Activated CD4-positive, alpha-beta T cell treated with anti-CD3 and anti-CD28 coated beads, Interleukin-2, amount 10 ng/mL, durations not matched to agents 7 days and 5 days (primary cell): ENCODE measurements at regions not wholly inside any gene's neighbourhood (a gene's known extent, or its start where the extent isn't known, plus 50 kb on each side); places are given as distances from the start of the nearest gene placed in this dataset.
A peak's percentile ranks its signal among the peaks of the same experiment; 100 is the strongest.

ENCODE experiments used
- CTCF ChIA-PET: fragments of 350-600 bp; sonication (Branson Sonifier 250); formaldehyde crosslinking; loops from one replicate; lab custom pipeline; 2021; ENCODE audit warnings: antibody characterized with exemption; lab: Charles Lee
- POLR2A ChIA-PET: fragments of 350-600 bp; sonication (Branson Sonifier 250); formaldehyde crosslinking; loops from one replicate; lab custom pipeline; 2021; ENCODE audit warnings: antibody characterized with exemption; lab: Charles Lee
- DNase-seq: peaks from one replicate; pipeline ENCODE4 v3.0.0-alpha.2; 2020
- H3K27ac Mint-ChIP-seq: one replicate; pipeline ENCODE4 v1.8.0; 2021; ENCODE audit warnings: mild to moderate bottlenecking, moderate library complexity, mixed read lengths
- H3K27me3 Mint-ChIP-seq: one replicate; pipeline ENCODE4 v1.8.0; 2021; ENCODE audit warnings: mixed read lengths
- H3K36me3 Mint-ChIP-seq: one replicate; pipeline ENCODE4 v1.8.0; 2021; ENCODE audit warnings: low read depth, mixed read lengths
- H3K4me1 Mint-ChIP-seq: one replicate; pipeline ENCODE4 v1.8.0; 2021; ENCODE audit warnings: mixed read lengths
- H3K4me3 Mint-ChIP-seq: one replicate; pipeline ENCODE4 v1.8.0; 2021; ENCODE audit warnings: mild to moderate bottlenecking, moderate library complexity, mixed read lengths
- H3K9me3 Mint-ChIP-seq: one replicate; pipeline ENCODE4 v1.8.0; 2021; ENCODE audit warnings: mixed read lengths

DNA sequence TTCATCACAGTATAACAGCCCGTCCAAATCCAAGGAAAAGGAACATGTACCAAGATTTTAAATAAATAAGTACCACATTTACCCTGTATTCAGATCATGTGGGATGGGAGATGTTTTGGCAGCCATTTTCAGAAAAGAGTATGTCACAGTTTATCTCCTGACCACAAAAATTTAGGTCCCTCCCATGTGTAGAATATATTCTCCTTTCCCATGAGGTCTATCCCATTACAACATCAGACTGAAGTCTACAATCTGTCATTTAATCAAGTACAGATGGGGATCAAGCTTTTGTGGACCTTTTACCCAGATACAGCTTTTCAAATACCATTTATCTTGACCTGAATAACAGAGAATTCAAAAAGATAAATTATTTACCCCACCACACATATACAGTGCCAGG lies 444.5 kb downstream of the PLOD2 start:
- DNase-seq = no peak
- Mint-ChIP-seq H3K9me3 (no peaks in the 10 kb centered on the region), H3K27me3 (no peaks in the 10 kb centered on the region), H3K4me3 (no peak overlapping the region), H3K27ac (no peak overlapping the region), H3K4me1 (no peaks in the 10 kb centered on the region), H3K36me3 (no peaks in the 10 kb centered on the region)
- ChIA-PET CTCF (no interaction called here), POLR2A (no interaction called here)

DNA sequence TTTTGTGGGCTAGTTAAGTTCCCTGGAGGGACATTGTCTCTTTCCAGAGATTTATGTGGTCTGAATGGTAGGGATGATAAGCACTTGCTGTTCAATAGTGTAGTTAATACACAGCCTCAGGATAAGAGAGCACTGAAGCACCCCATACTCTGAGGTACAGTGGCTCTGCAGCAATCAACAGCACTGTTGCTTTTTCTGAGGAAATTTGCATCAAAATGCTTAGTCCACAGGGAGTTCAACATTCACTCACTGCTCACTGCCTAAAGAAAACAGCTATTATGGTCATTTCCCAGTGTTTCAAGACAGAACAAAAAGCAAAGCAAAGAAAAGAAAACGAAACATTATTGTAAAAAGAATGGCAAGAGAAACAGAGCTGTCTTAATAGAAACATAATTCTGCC lies 441.9 kb downstream of the PLOD2 start:
- no peaks in the 10 kb centered on the region for H3K9me3 Mint-ChIP-seq
- ChIA-PET POLR2A (no interaction called here), CTCF (no interaction called here)
- no peak overlapping the region for H3K4me3 Mint-ChIP-seq
- H3K27ac Mint-ChIP-seq = no peak overlapping the region
- no peaks in the 10 kb centered on the region for H3K27me3 Mint-ChIP-seq
- no peak for DNase-seq
- H3K36me3 Mint-ChIP-seq = no peaks in the 10 kb centered on the region
- no peaks in the 10 kb centered on the region for H3K4me1 Mint-ChIP-seq

GRCh38 chr3:145721273-145721805 lies 439.6 kb downstream of the PLOD2 start:
- Mint-ChIP-seq H3K27ac (peak overlapping the region; percentile 16), H3K27me3 (no peaks in the 10 kb centered on the region), H3K4me3 (no peak overlapping the region), H3K4me1 (no peaks in the 10 kb centered on the region), H3K36me3 (no peaks in the 10 kb centered on the region), H3K9me3 (no peaks in the 10 kb centered on the region)
- ChIA-PET CTCF (no interaction called here), POLR2A (no interaction called here)
- no peak for DNase-seq

GRCh38 chr3:145721815-145722214 lies 439.2 kb downstream of the PLOD2 start:
- Mint-ChIP-seq H3K4me1 (no peaks in the 10 kb centered on the region), H3K27ac (no peak overlapping the region), H3K9me3 (no peaks in the 10 kb centered on the region), H3K36me3 (no peaks in the 10 kb centered on the region), H3K27me3 (no peaks in the 10 kb centered on the region), H3K4me3 (no peak overlapping the region)
- POLR2A ChIA-PET = no interaction called here
- CTCF ChIA-PET = no interaction called here
- no peak for DNase-seq

- ChIA-PET CTCF (interaction anchor here (0.6 kb wide), 1 partner anchor 21 kb away, joined by 3 read pairs; no protein-coding TSS in a partner anchor), POLR2A (no interaction called here)
- no peaks in the 10 kb centered on the region for H3K9me3 Mint-ChIP-seq
- no peak overlapping the region for H3K27ac Mint-ChIP-seq
- DNase-seq = no peak
- H3K27me3 Mint-ChIP-seq = no peaks in the 10 kb centered on the region
- H3K36me3 Mint-ChIP-seq = no peaks in the 10 kb centered on the region
- no peak overlapping the region for H3K4me3 Mint-ChIP-seq
- no peaks in the 10 kb centered on the region for H3K4me1 Mint-ChIP-seq
These were observed 433.5 kb downstream of the PLOD2 start for GRCh38 chr3:145727476-145727875.

- no peak overlapping the region for H3K27ac Mint-ChIP-seq
- H3K9me3 Mint-ChIP-seq = no peaks in the 10 kb centered on the region
- no peak for DNase-seq
- no peak overlapping the region for H3K4me3 Mint-ChIP-seq
- POLR2A ChIA-PET = no interaction called here
- H3K27me3 Mint-ChIP-seq = no peaks in the 10 kb centered on the region
- H3K4me1 Mint-ChIP-seq = no peaks in the 10 kb centered on the region
- CTCF ChIA-PET = no interaction called here
- H3K36me3 Mint-ChIP-seq = no peaks in the 10 kb centered on the region
These were observed 425.4 kb downstream of the PLOD2 start for GRCh38 chr3:145735631-145736030.

GRCh38 chr3:145737952-145738351 lies 423.0 kb downstream of the PLOD2 start:
- Mint-ChIP-seq H3K27me3 (no peaks in the 10 kb centered on the region), H3K9me3 (no peaks in the 10 kb centered on the region), H3K27ac (no peak overlapping the region), H3K4me3 (no peak overlapping the region), H3K4me1 (no peaks in the 10 kb centered on the region), H3K36me3 (no peaks in the 10 kb centered on the region)
- CTCF ChIA-PET = no interaction called here
- POLR2A ChIA-PET = no interaction called here
- DNase-seq = no peak

- POLR2A ChIA-PET = interaction anchor here (0.7 kb wide), 1 partner anchor 51 kb away, joined by 3 read pairs; no protein-coding TSS in a partner anchor
- Mint-ChIP-seq H3K4me3 (no peak overlapping the region), H3K27me3 (no peaks in the 10 kb centered on the region), H3K4me1 (no peaks in the 10 kb centered on the region), H3K9me3 (no peaks in the 10 kb centered on the region), H3K36me3 (no peaks in the 10 kb centered on the region), H3K27ac (no peak overlapping the region)
- no peak for DNase-seq
- CTCF ChIA-PET = no interaction called here
These were observed 421.1 kb downstream of the PLOD2 start for GRCh38 chr3:145739926-145740325.

DNA sequence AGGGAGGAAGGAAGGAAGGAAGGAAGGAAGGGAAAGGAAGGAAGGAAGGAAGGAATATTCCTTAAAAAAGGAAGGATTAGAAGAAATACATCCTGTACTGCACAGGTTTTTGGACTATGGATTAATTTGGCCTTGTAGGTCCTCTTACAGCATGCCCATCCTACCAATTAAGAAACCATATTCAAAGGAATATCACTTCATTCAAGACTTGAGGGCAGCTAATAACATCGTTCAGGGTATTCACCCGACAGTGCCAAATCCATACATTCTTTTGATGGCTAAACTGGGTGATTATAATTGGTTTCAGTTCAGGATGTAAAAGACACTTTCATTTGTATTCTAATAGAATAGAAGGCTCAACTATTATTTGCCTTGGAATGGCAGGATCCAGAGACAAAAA lies 410.3 kb downstream of the PLOD2 start:
- no peak overlapping the region for H3K27ac Mint-ChIP-seq
- no peak overlapping the region for H3K4me3 Mint-ChIP-seq
- ChIA-PET POLR2A (no interaction called here), CTCF (interaction anchor here (0.7 kb wide), 1 partner anchor 574 kb away, joined by 3 read pairs; no protein-coding TSS in a partner anchor)
- no peaks in the 10 kb centered on the region for H3K36me3 Mint-ChIP-seq
- H3K9me3 Mint-ChIP-seq = no peaks in the 10 kb centered on the region
- no peak for DNase-seq
- no peaks in the 10 kb centered on the region for H3K4me1 Mint-ChIP-seq
- H3K27me3 Mint-ChIP-seq = no peaks in the 10 kb centered on the region

- ChIA-PET CTCF (no interaction called here), POLR2A (no interaction called here)
- Mint-ChIP-seq H3K9me3 (no peaks in the 10 kb centered on the region), H3K27me3 (no peaks in the 10 kb centered on the region), H3K4me1 (no peaks in the 10 kb centered on the region), H3K36me3 (no peaks in the 10 kb centered on the region), H3K4me3 (no peak overlapping the region), H3K27ac (no peak overlapping the region)
- no peak for DNase-seq
These were observed 408.4 kb downstream of the PLOD2 start for GRCh38 chr3:145752576-145752975.

DNA sequence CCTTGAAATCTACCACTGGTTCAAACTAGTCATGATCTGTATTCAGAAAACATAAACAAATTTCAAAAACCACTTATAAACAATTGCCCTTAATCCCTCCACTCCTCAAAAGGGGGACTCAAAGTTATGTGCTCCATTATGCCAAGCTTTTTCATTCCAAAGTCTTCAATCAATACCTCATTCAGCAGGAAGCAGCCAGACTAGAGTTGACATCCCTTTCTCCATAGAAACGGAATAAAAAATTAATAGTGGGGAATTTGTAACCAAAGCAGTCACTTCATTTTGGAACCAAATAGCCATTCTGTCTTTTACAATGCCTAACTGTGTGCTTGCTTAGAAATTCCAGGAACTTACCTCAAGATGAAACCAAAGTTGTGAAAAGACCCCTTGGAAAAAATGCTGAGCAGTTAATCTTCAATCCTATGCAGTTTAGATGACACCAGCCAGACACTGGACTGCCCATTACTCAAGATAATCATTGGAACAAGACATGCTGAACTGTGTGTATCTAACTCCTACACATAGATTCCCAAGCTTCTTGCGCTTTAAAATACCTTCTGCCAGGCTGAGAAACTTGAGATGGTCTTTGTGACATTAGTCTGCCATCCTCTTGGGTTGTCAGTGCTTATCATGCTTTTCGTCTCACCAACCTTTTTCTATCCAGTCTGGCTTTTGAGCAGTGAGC lies 406.2 kb downstream of the PLOD2 start:
- ChIA-PET CTCF (no interaction called here), POLR2A (no interaction called here)
- Mint-ChIP-seq H3K9me3 (no peaks in the 10 kb centered on the region), H3K27ac (no peak overlapping the region), H3K4me1 (no peaks in the 10 kb centered on the region), H3K4me3 (no peak overlapping the region), H3K27me3 (no peaks in the 10 kb centered on the region), H3K36me3 (no peaks in the 10 kb centered on the region)
- DNase-seq = no peak

DNA sequence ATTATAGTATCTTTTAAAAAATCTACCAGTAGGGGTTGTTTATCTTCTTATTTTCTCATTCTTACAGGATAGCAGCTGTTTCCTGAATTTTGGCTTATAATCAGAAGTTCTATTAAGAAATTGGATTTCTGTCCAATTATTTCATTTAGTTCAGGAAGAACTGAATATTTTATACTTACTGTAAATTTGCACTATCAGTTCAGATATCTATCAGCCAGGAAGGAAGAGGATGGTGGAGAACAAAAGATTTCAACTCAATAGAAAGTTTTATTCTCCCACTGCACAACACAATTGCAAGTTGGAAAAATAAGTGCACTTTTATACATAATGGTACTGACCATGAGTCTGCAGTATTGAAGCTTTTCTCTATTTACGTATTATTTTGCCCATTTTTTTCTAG lies 400.9 kb downstream of the PLOD2 start:
- Mint-ChIP-seq H3K27ac (no peak overlapping the region), H3K27me3 (no peaks in the 10 kb centered on the region), H3K4me1 (no peaks in the 10 kb centered on the region), H3K4me3 (no peak overlapping the region), H3K36me3 (no peaks in the 10 kb centered on the region), H3K9me3 (no peaks in the 10 kb centered on the region)
- no peak for DNase-seq
- ChIA-PET CTCF (no interaction called here), POLR2A (no interaction called here)

DNA sequence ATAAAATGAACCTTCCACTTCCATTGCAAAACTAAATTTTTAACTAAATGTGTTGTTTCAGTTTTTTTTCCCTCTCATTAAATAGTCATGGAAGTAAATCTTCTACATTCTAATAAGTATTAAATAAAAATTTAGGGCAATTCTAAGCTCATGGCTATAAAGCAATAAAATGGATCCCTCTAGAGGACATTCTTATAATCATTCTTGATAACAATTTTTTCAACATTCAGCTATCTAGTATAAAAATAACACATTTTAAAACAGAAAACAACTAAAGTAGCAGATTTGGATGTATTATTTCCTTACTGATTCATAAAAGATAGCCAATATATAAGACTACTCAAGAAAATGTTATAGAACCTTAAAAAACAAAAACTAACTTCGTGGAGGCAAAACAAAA lies 393.1 kb downstream of the PLOD2 start:
- CTCF ChIA-PET = no interaction called here
- DNase-seq = no peak
- Mint-ChIP-seq H3K4me1 (no peaks in the 10 kb centered on the region), H3K9me3 (no peaks in the 10 kb centered on the region), H3K4me3 (no peak overlapping the region), H3K36me3 (no peaks in the 10 kb centered on the region), H3K27ac (no peak overlapping the region), H3K27me3 (no peaks in the 10 kb centered on the region)
- POLR2A ChIA-PET = no interaction called here
